CD4-positive, CD25-positive, alpha-beta regulatory T cell (primary cell): ENCODE measurements at regions not wholly inside any gene's neighbourhood (a gene's known extent, or its start where the extent isn't known, plus 50 kb on each side); places are given as distances from the start of the nearest gene placed in this dataset.

Experiments
- ATAC-seq, 2 donors: fragments of 150-1000 bp; cut with Tn5 transposase; one replicate each; pipeline ENCODE4 v1.10.0; 2021; ENCODE audit warnings: low read depth in 2 of 2, moderate number of reproducible peaks in 2 of 2, moderate library complexity in 1 of 2
- DNase-seq, 3 donors: peaks; one replicate each; pipeline versions ENCODE4 v3.0.0 to v3.0.0-alpha.2; 2012 to 2022; ENCODE audit warnings: mixed read lengths in 1 of 3
- H3K27ac ChIP-seq: one replicate; pipeline ENCODE4 v1.7.0; 2013; ENCODE audit warnings: mild to moderate bottlenecking, low read length; ENCODE audit not compliant: insufficient read depth, poor library complexity, severe bottlenecking
- H3K27me3 ChIP-seq: one replicate; pipeline ENCODE4 v1.7.0; 2013; ENCODE audit warnings: low read length; ENCODE audit not compliant: control insufficient read depth, insufficient read depth
- H3K36me3 ChIP-seq: one replicate; pipeline ENCODE4 v1.7.0; 2013; ENCODE audit warnings: mild to moderate bottlenecking, low read length, moderate library complexity; ENCODE audit not compliant: control insufficient read depth, insufficient read depth
- H3K4me1 ChIP-seq: 2 replicates; pipeline ENCODE4 v1.7.0; 2013; ENCODE audit warnings: mild to moderate bottlenecking, low read length; ENCODE audit not compliant: insufficient read depth, control insufficient read depth, poor library complexity, severe bottlenecking
- H3K4me3 ChIP-seq: one replicate; pipeline ENCODE4 v1.7.0; 2013; ENCODE audit warnings: low read depth, mild to moderate bottlenecking, low read length, moderate library complexity
- H3K9me3 ChIP-seq, 2 experiments: 1 replicate in 1 of 2; 2 replicates in 1 of 2; pipeline ENCODE4 v1.7.0; 2013; ENCODE audit warnings: low read length in 2 of 2, mild to moderate bottlenecking in 1 of 2, moderate library complexity in 1 of 2; ENCODE audit not compliant: control insufficient read depth in 2 of 2
- H3K27ac Mint-ChIP-seq, 3 donors: one replicate each; pipeline ENCODE4 v1.8.0; 2020 to 2022; ENCODE audit warnings: mild to moderate bottlenecking in 3 of 3, mixed read lengths in 3 of 3, moderate library complexity in 2 of 3
- H3K27me3 Mint-ChIP-seq: one replicate; pipeline ENCODE4 v1.8.0; 2022; ENCODE audit warnings: mild to moderate bottlenecking, mixed read lengths
- H3K36me3 Mint-ChIP-seq: one replicate; pipeline ENCODE4 v1.8.0; 2020; ENCODE audit warnings: mixed read lengths
- H3K4me1 Mint-ChIP-seq, 4 donors: one replicate each; pipeline ENCODE4 v1.8.0; 2020 to 2022; ENCODE audit warnings: mixed read lengths in 4 of 4, mild to moderate bottlenecking in 1 of 4
- H3K4me3 Mint-ChIP-seq, 4 donors: one replicate each; pipeline ENCODE4 v1.8.0; 2020 to 2022; ENCODE audit warnings: mild to moderate bottlenecking in 4 of 4, mixed read lengths in 4 of 4, moderate library complexity in 3 of 4
- H3K9me3 Mint-ChIP-seq, 7 donors: one replicate each; pipeline ENCODE4 v1.8.0; 2020 to 2022; ENCODE audit warnings: mixed read lengths in 7 of 7, mild to moderate bottlenecking in 3 of 7, moderate library complexity in 2 of 7

DNA sequence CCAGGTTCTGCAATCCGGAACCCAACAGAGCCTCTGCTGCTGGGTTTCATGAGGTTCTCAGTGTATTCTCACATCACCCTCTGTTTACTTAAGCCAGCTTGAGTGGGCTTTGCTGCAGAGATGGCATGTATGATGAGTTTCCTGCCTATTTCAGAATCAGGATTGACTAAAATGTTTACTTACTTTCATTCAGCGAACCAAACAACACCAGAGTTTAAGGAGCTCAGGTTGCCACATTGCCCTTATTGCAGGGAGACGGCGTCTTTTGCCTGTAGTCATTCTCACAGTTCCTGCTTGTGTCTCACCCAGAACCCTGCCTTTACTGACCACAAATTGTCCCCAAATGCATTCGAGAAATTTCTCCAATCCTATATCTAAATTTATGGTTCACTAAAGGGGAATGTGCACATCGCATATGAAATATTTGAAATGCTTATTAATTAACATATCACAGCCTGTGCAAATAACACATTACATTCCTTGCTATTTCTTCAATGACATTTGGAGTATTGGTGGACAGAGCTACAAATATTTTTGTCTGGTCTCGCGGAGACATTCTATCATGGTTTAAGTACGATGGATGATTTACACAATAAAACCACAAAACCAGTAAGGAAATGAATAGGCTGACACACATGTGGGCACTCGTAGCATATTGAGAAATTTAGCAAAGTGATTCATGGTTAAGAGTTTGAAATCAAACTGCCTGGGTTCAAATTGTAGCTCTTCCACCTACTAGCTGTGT is 377.2 kb upstream of the CFAP20DC start:
- Histone ChIP-seq H3K4me1 (peaks cover 53% of the 10 kb centered on the region), H3K9me3 (no peaks in the 10 kb centered on the region), H3K27ac (peak overlapping the region; percentile 1), H3K27me3 (no peaks in the 10 kb centered on the region), H3K36me3 (no peaks in the 10 kb centered on the region), H3K4me3 (peak overlapping the region; percentile 61)
- peak in 1 of 3 donors; percentile 51 for DNase-seq
- Mint-ChIP-seq H3K27ac (peak overlapping the region; percentile 40 to 97 (median 95)), H3K9me3 (no peaks in the 10 kb centered on the region), H3K4me3 (peak overlapping the region; percentile 8 to 49 (median 14)), H3K27me3 (no peaks in the 10 kb centered on the region), H3K4me1 (peaks cover 22 to 62% (median 46%) of the 10 kb centered on the region in 4 donors), H3K36me3 (no peaks in the 10 kb centered on the region)
- no peak for ATAC-seq

DNA sequence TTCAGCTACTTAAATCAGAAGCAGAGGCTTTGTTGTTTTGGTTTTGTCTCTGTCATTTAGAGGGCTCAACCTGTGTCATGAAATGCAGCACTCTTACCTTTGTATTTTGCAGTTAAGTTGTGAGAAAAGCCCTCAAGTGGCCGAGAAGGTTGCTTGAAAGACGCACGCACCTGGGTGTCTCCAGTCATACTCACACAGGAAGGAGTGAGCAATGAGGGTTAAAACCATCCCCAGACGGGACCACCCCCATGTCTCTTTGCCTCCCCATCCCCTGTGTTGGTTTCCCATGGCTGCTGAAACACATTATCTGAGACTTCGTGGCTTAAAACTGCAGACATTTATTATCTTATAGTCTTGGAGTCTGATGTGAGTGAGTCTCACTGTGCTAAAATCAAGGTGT is 376.1 kb upstream of the CFAP20DC start:
- H3K4me3 Mint-ChIP-seq = peak overlapping the region in 3 of 4 donors; percentile 67 to 76 (median 70)
- H3K9me3 ChIP-seq = no peaks in the 10 kb centered on the region
- H3K4me3 ChIP-seq = peak overlapping the region; percentile 41
- H3K36me3 ChIP-seq = no peaks in the 10 kb centered on the region
- peaks cover 53% of the 10 kb centered on the region for H3K4me1 ChIP-seq
- no peaks in the 10 kb centered on the region for H3K36me3 Mint-ChIP-seq
- H3K27me3 ChIP-seq = no peaks in the 10 kb centered on the region
- no peaks in the 10 kb centered on the region for H3K27me3 Mint-ChIP-seq
- DNase-seq (peak; percentile 20 to 81 (median 71)), ATAC-seq (peak; percentile 72)
- peak overlapping the region; percentile 65 for H3K27ac ChIP-seq
- H3K4me1 Mint-ChIP-seq = peaks cover 22 to 64% (median 46%) of the 10 kb centered on the region in 4 donors
- peak overlapping the region; percentile 95 to 97 (median 96) for H3K27ac Mint-ChIP-seq
- H3K9me3 Mint-ChIP-seq = no peaks in the 10 kb centered on the region

GRCh38 chr3:59425371-59425770 is 375.5 kb upstream of the CFAP20DC start:
- Mint-ChIP-seq H3K36me3 (no peaks in the 10 kb centered on the region), H3K4me3 (peak overlapping the region in 3 of 4 donors; percentile 67 to 76 (median 70)), H3K27me3 (no peaks in the 10 kb centered on the region), H3K9me3 (no peaks in the 10 kb centered on the region), H3K27ac (peak overlapping the region; percentile 95 to 97 (median 96)), H3K4me1 (peaks cover 22 to 67% (median 47%) of the 10 kb centered on the region in 4 donors)
- DNase-seq = no peak
- Histone ChIP-seq H3K4me1 (peaks cover 53% of the 10 kb centered on the region), H3K36me3 (no peaks in the 10 kb centered on the region), H3K4me3 (peak overlapping the region; percentile 41), H3K27me3 (no peaks in the 10 kb centered on the region), H3K27ac (peak overlapping the region; percentile 65), H3K9me3 (no peaks in the 10 kb centered on the region)
- ATAC-seq = no peak

- Histone ChIP-seq H3K27me3 (no peaks in the 10 kb centered on the region), H3K4me3 (peak overlapping the region; percentile 41), H3K27ac (peak overlapping the region; percentile 65), H3K36me3 (no peaks in the 10 kb centered on the region), H3K4me1 (peaks cover 53% of the 10 kb centered on the region), H3K9me3 (no peaks in the 10 kb centered on the region)
- H3K36me3 Mint-ChIP-seq = no peaks in the 10 kb centered on the region
- H3K4me1 Mint-ChIP-seq = peaks cover 22 to 67% (median 47%) of the 10 kb centered on the region in 4 donors
- H3K4me3 Mint-ChIP-seq = peak overlapping the region; percentile 25 to 79 (median 52)
- H3K27ac Mint-ChIP-seq = peak overlapping the region; percentile 86 to 95 (median 95)
- DNase-seq (peak; percentile 7 to 84 (median 75)), ATAC-seq (peak; percentile 62 to 72)
- H3K27me3 Mint-ChIP-seq = no peaks in the 10 kb centered on the region
- peaks cover 0 to under 1% (median 0%) of the 10 kb centered on the region in 7 donors for H3K9me3 Mint-ChIP-seq
These were observed 374.6 kb upstream of the CFAP20DC start for GRCh38 chr3:59424268-59425010.

- peaks cover 0 to 2% (median 0%) of the 10 kb centered on the region in 7 donors for H3K9me3 Mint-ChIP-seq
- peak overlapping the region; percentile 65 for H3K27ac ChIP-seq
- H3K27ac Mint-ChIP-seq = peak overlapping the region; percentile 86 to 95 (median 95)
- no peaks in the 10 kb centered on the region for H3K27me3 Mint-ChIP-seq
- H3K36me3 Mint-ChIP-seq = no peaks in the 10 kb centered on the region
- peak overlapping the region; percentile 41 for H3K4me3 ChIP-seq
- H3K36me3 ChIP-seq = no peaks in the 10 kb centered on the region
- H3K4me3 Mint-ChIP-seq = peak overlapping the region in 1 of 4 donors; percentile 79
- H3K4me1 Mint-ChIP-seq = peaks cover 25 to 65% (median 45%) of the 10 kb centered on the region in 4 donors
- no peak for DNase-seq
- H3K27me3 ChIP-seq = no peaks in the 10 kb centered on the region
- peaks cover 53% of the 10 kb centered on the region for H3K4me1 ChIP-seq
- ATAC-seq = no peak
- H3K9me3 ChIP-seq = no peaks in the 10 kb centered on the region
These were observed 373.9 kb upstream of the CFAP20DC start for GRCh38 chr3:59423707-59424106.

- Histone ChIP-seq H3K4me3 (no peak overlapping the region), H3K36me3 (no peaks in the 10 kb centered on the region), H3K27me3 (no peaks in the 10 kb centered on the region), H3K9me3 (no peaks in the 10 kb centered on the region), H3K4me1 (peaks cover 45% of the 10 kb centered on the region), H3K27ac (no peak overlapping the region)
- peak overlapping the region in 2 of 3 donors; percentile 46 to 95 for H3K27ac Mint-ChIP-seq
- H3K36me3 Mint-ChIP-seq = no peaks in the 10 kb centered on the region
- ATAC-seq = no peak
- H3K4me1 Mint-ChIP-seq = peaks cover 25 to 55% (median 36%) of the 10 kb centered on the region in 4 donors
- H3K4me3 Mint-ChIP-seq = no peak overlapping the region
- no peak for DNase-seq
- H3K9me3 Mint-ChIP-seq = peaks cover 0 to 2% (median 0%) of the 10 kb centered on the region in 7 donors
- H3K27me3 Mint-ChIP-seq = no peaks in the 10 kb centered on the region
These were observed 372.5 kb upstream of the CFAP20DC start for GRCh38 chr3:59422312-59422711.

DNA sequence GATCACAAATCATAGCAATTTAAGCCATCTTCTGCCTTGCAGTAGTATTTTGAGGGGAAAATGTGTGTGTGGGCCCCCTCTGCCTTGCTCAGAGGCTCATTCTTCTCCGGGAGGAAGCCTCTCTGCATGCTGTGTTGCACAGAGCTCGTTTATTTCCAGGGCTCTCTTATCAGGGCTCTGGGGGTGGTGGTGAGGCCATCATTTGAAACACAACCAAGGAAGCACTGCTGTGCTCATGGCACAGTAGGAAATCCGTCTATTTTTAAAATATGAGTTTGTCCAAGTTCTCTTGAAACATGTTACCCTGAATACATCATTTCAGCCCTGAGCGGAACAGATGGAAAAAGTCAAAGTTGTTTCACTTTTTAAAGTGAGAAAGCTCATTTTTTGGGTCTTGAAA is 369.0 kb upstream of the CFAP20DC start:
- H3K36me3 Mint-ChIP-seq = no peaks in the 10 kb centered on the region
- peaks cover 0 to 5% (median 0%) of the 10 kb centered on the region in 7 donors for H3K9me3 Mint-ChIP-seq
- H3K4me1 Mint-ChIP-seq = peaks cover 5 to 25% (median 7%) of the 10 kb centered on the region in 4 donors
- DNase-seq (no peak), ATAC-seq (no peak)
- H3K9me3 ChIP-seq = no peaks in the 10 kb centered on the region
- no peak overlapping the region for H3K4me3 ChIP-seq
- H3K27ac Mint-ChIP-seq = no peak overlapping the region
- no peaks in the 10 kb centered on the region for H3K36me3 ChIP-seq
- no peak overlapping the region for H3K27ac ChIP-seq
- H3K4me1 ChIP-seq = peaks cover 10% of the 10 kb centered on the region
- peaks cover 4% of the 10 kb centered on the region for H3K27me3 Mint-ChIP-seq
- no peaks in the 10 kb centered on the region for H3K27me3 ChIP-seq
- H3K4me3 Mint-ChIP-seq = no peak overlapping the region
